GM23338 (cell line): ENCODE measurements at regions not wholly inside any gene's neighbourhood (a gene's known extent, or its start where the extent isn't known, plus 50 kb on each side); places are given as distances from the start of the nearest gene placed in this dataset.

Experiments used
- ATAC-seq: fragments of 200-7000 bp; cut with Tn5 transposase; 3 replicates; pipeline ENCODE4 v1.9.1; 2020
- DNase-seq: peaks from one replicate; pipeline ENCODE4 v3.0.0-alpha.2; 2015; ENCODE audit warnings: low spot score
- H2AFZ ChIP-seq: fragments of 200-600 bp; sonication (generic); 2 replicates; pipeline ENCODE4 v1.8.0; 2016; ENCODE audit warnings: antibody characterized with exemption, mild to moderate bottlenecking, moderate library complexity
- H3F3A ChIP-seq: fragments of 200-600 bp; sonication (generic); replicated peaks from 2 replicates; pipeline ENCODE4 v1.8.0; 2017; ENCODE audit warnings: antibody characterized with exemption, mixed run types, low read depth
- H3K27ac ChIP-seq: fragments of 200-600 bp; sonication (generic); 2 replicates; pipeline ENCODE4 v1.6.1; 2016; ENCODE audit warnings: low read depth
- H3K27me3 ChIP-seq: fragments of 200-600 bp; sonication (generic); 2 replicates; pipeline ENCODE4 v1.8.0; 2016; ENCODE audit warnings: mild to moderate bottlenecking, mixed run types, moderate library complexity; ENCODE audit not compliant: insufficient read depth
- H3K36me3 ChIP-seq: fragments of 200-600 bp; sonication (generic); 2 replicates; pipeline ENCODE4 v1.8.0; 2016; ENCODE audit warnings: mild to moderate bottlenecking; ENCODE audit not compliant: insufficient read depth
- H3K4me1 ChIP-seq: fragments of 200-600 bp; sonication (generic); 2 replicates; pipeline ENCODE4 v1.8.0; 2016; ENCODE audit warnings: mild to moderate bottlenecking, moderate library complexity; ENCODE audit not compliant: insufficient read depth
- H3K4me2 ChIP-seq: fragments of 200-600 bp; sonication (generic); 2 replicates; pipeline ENCODE4 v1.7.1; 2017; ENCODE audit warnings: mixed run types
- H3K4me3 ChIP-seq: fragments of 200-600 bp; sonication (generic); 2 replicates; pipeline ENCODE4 v1.6.1; 2016; ENCODE audit warnings: mixed run types
- H3K79me2 ChIP-seq: fragments of 200-600 bp; sonication (generic); replicated peaks from 2 replicates; pipeline ENCODE4 v1.8.0; 2017; ENCODE audit warnings: mild to moderate bottlenecking; ENCODE audit not compliant: insufficient read depth
- H3K9me2 ChIP-seq: fragments of 200-600 bp; sonication (generic); 2 replicates; pipeline ENCODE4 v1.8.0; 2017; ENCODE audit not compliant: insufficient read depth
- H4K20me1 ChIP-seq: fragments of 200-600 bp; sonication (generic); replicated peaks from 2 replicates; pipeline ENCODE4 v1.8.0; 2017; ENCODE audit warnings: mild to moderate bottlenecking; ENCODE audit not compliant: insufficient read depth
- H3K27ac Mint-ChIP-seq: 2 replicates; pipeline ENCODE4 v1.8.0; 2020; ENCODE audit warnings: inconsistent platforms, mild to moderate bottlenecking, moderate library complexity, mixed read lengths
- H3K27me3 Mint-ChIP-seq: 3 replicates; pipeline ENCODE4 v1.8.0; 2022; ENCODE audit warnings: low read depth, mild to moderate bottlenecking, moderate library complexity, mixed read lengths, inconsistent platforms; ENCODE audit not compliant: insufficient read depth, poor library complexity
- H3K36me3 Mint-ChIP-seq: 3 replicates; pipeline ENCODE4 v1.8.0; 2021; ENCODE audit warnings: low read depth, mild to moderate bottlenecking, inconsistent platforms, moderate library complexity, mixed read lengths
- H3K4me1 Mint-ChIP-seq: 3 replicates; pipeline ENCODE4 v1.8.0; 2020; ENCODE audit warnings: mild to moderate bottlenecking, inconsistent platforms, mixed read lengths
- H3K4me3 Mint-ChIP-seq: 3 replicates; pipeline ENCODE4 v1.8.0; 2021; ENCODE audit warnings: moderate library complexity, mild to moderate bottlenecking, inconsistent platforms, mixed read lengths
- H3K9me3 Mint-ChIP-seq: 3 replicates; pipeline ENCODE4 v1.8.0; 2020; ENCODE audit warnings: moderate library complexity, mild to moderate bottlenecking, inconsistent platforms, mixed read lengths
- CREB1 ChIP-seq: fragments of 250-450 bp; sonication (Bioruptor Pico); IDR thresholded peaks from 2 replicates; pipeline ENCODE4 v1.5.0; 2020; ENCODE audit warnings: low read depth, mild to moderate bottlenecking, moderate library complexity
- ETS1 ChIP-seq: IDR thresholded peaks from 2 replicates; pipeline ENCODE4 v1.6.1; 2016; ENCODE audit warnings: antibody characterized with exemption
- EZH2 ChIP-seq: fragments of 200-600 bp; sonication (generic); IDR thresholded peaks from one replicate; pipeline ENCODE4 v1.8.0; 2017; ENCODE audit warnings: antibody characterized with exemption, mild to moderate bottlenecking, low read depth; ENCODE audit not compliant: unreplicated experiment
- EZH2phosphoT487 ChIP-seq: fragments of 200-600 bp; sonication (generic); IDR thresholded peaks from one replicate; pipeline ENCODE4 v1.8.1; 2018; ENCODE audit warnings: antibody characterized with exemption; ENCODE audit not compliant: unreplicated experiment
- JUNB ChIP-seq: IDR thresholded peaks from one replicate; pipeline ENCODE4 v1.6.1; 2016; ENCODE audit warnings: antibody characterized with exemption; ENCODE audit not compliant: unreplicated experiment
- NANOG ChIP-seq: IDR thresholded peaks from 2 replicates; pipeline ENCODE4 v1.6.1; 2016; ENCODE audit warnings: antibody characterized with exemption, borderline replicate concordance
- POLR2AphosphoS5 ChIP-seq: IDR thresholded peaks from 2 replicates; pipeline ENCODE4 v1.6.1; 2016; ENCODE audit warnings: antibody characterized with exemption, low read depth
- ZNF331 ChIP-seq: fragments of 250-450 bp; sonication (Bioruptor Pico); IDR thresholded peaks from 2 replicates; pipeline ENCODE4 v1.5.0; 2020; ENCODE audit warnings: low read depth, mild to moderate bottlenecking, moderate library complexity
- ZNF462 ChIP-seq: fragments of 250-450 bp; sonication (Bioruptor Pico); IDR thresholded peaks from 2 replicates; pipeline ENCODE4 v1.5.0; 2020; ENCODE audit warnings: mild to moderate bottlenecking, moderate library complexity

DNA sequence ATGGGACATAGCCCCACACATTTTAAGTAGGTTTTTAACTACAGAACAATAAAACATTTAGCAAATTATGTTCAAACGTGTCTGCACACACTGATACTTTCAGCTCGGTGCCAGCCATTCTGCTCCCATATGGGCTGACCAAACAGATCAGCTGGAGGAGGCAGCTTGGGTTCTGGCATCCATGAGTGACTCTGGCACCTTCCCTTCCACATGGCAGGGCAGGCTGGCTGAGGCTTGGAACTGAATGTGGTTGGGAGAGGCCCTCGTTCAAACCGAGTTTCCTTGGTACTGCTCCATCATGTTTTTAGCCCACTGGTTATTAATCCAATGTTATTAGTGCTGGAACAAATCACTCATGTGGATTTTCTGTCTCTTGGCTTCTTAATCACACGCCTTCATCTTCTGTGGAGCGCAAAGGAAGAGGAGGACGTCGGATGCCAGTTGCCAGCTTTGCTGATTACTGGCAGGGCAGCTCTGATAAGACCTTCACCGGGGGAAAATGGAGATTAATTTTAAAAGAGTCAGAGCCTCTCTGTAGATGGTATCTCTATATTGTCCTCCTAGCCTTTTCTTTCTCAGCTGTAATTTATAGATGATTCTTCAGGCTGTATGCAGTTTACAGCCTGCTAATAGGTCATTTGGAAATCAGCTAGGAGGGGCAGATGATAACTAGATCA, 93.1 kb upstream of the TIAM2 start:
- Histone ChIP-seq H3K4me3 (no peak overlapping the region), H3K27ac (no peak overlapping the region), H2AFZ (no peak overlapping the region), H3K9me2 (no peaks in the 10 kb centered on the region), H3K4me2 (no peak overlapping the region), H3K79me2 (no peaks in the 10 kb centered on the region), H3K4me1 (no peaks in the 10 kb centered on the region), H3K36me3 (no peaks in the 10 kb centered on the region), H3K27me3 (no peaks in the 10 kb centered on the region), H3F3A (peaks cover 8% of the 10 kb centered on the region), H4K20me1 (peaks cover 6% of the 10 kb centered on the region; the same call in 1 of the 2 replicates)
- no peaks in the 10 kb centered on the region for H3K36me3 Mint-ChIP-seq
- H3K4me3 Mint-ChIP-seq: no peak overlapping the region
- H3K27me3 Mint-ChIP-seq: peaks cover 5% of the 10 kb centered on the region
- H3K9me3 Mint-ChIP-seq: no peaks in the 10 kb centered on the region
- no peak for TF ChIP-seq CREB1 (CRISPR knock-in tag)
- no peak for TF ChIP-seq ETS1
- ATAC-seq (no peak), DNase-seq (no peak)
- H3K4me1 Mint-ChIP-seq: no peaks in the 10 kb centered on the region; the same call in 2 of the 3 replicates
- H3K27ac Mint-ChIP-seq: no peak overlapping the region

DNA sequence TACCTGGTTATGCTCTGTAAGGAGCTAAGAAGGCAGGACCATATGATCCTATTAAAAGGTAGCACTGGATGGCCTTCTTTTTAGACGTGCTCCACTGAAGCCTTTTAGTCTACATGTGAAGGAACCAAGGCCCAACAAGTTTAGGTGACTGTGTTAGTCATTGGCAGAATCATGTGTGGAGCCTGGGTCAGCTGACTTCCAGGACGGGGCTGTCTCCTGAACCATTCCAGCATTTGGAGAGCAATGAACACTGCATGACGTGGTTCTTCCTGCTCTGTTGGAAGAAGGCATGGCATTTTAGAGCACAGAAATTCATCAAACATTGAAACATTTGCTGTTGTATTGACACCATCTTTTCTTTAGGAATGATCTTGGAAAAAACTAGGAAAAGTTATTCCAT, 87.8 kb upstream of the TIAM2 start:
- Histone ChIP-seq H3K4me1 (peaks cover 16% of the 10 kb centered on the region), H3K9me2 (no peaks in the 10 kb centered on the region), H4K20me1 (no peaks in the 10 kb centered on the region), H3K4me3 (no peak overlapping the region), H3K36me3 (no peaks in the 10 kb centered on the region), H3K27me3 (no peaks in the 10 kb centered on the region), H3F3A (peaks cover 8% of the 10 kb centered on the region), H3K27ac (no peak overlapping the region), H2AFZ (no peak overlapping the region), H3K79me2 (no peaks in the 10 kb centered on the region), H3K4me2 (no peak overlapping the region)
- H3K36me3 Mint-ChIP-seq: no peaks in the 10 kb centered on the region
- H3K27me3 Mint-ChIP-seq: no peaks in the 10 kb centered on the region
- no peak for DNase-seq
- no peak overlapping the region for H3K4me3 Mint-ChIP-seq
- ATAC-seq: no peak
- H3K27ac Mint-ChIP-seq: no peak overlapping the region
- no peak for TF ChIP-seq NANOG
- no peak for TF ChIP-seq ZNF462 (CRISPR knock-in tag)
- no peak for TF ChIP-seq EZH2
- no peak for TF ChIP-seq POLR2AphosphoS5
- TF ChIP-seq JUNB: no peak
- TF ChIP-seq EZH2phosphoT487: no peak
- no peak for TF ChIP-seq ZNF331 (CRISPR knock-in tag)
- no peaks in the 10 kb centered on the region for H3K9me3 Mint-ChIP-seq
- peaks cover 16% of the 10 kb centered on the region for H3K4me1 Mint-ChIP-seq
